ENCODE measurements at regions not wholly inside any gene's neighbourhood (a gene's known extent, or its start where the extent isn't known, plus 50 kb on each side); places are given as distances from the start of the nearest gene placed in this dataset.

GRCh38 chr13:33615436-33615835, 202.5 kb upstream of the RFC3 start:
- no peak for TF ChIP-seq CTCF (IDR thresholded peaks at IDR 0.05)
- no peak for TF ChIP-seq POLR2A (IDR thresholded peaks at IDR 0.05)
- no peak for TF ChIP-seq EP300 (IDR thresholded peaks at IDR 0.05)

Data from ovary (tissue), 3 donors.